NT2/D1 (cell line): ENCODE measurements at regions not wholly inside any gene's neighbourhood (a gene's known extent, or its start where the extent isn't known, plus 50 kb on each side); places are given as distances from the start of the nearest gene placed in this dataset.

ENCODE experiments used
- SUZ12 ChIP-seq: IDR thresholded peaks from 2 replicates; pipeline ENCODE4 v1.6.1; 2011; ENCODE audit not compliant: insufficient read length, insufficient read depth; ENCODE audit errors: extremely low read depth
- YY1 ChIP-seq: IDR thresholded peaks from 2 replicates; pipeline ENCODE4 v1.6.1; 2011; ENCODE audit not compliant: insufficient read length, insufficient read depth
- ZNF274 ChIP-seq: IDR thresholded peaks from 2 replicates; pipeline ENCODE4 v1.6.1; 2011; ENCODE audit warnings: mild to moderate bottlenecking, low read depth, low read length

DNA sequence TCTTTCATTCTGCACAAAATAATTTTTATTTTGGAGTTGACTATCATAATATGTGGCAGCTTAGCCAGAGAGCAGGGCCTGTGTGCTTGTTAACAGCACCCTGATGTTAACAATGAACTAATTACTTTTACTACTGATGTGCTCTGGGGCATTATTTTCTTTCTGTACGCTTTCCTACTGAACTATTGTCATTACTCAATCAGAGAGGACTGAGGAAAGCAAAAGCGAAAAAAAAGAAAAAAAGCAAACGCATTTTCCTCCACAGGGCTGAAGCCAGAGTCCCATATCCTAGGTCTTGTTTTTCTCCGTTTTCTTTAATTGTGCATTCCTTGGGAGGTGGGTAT is 221.2 kb downstream of the TTLL7 start:
- TF ChIP-seq YY1 (no peak), ZNF274 (no peak), SUZ12 (no peak)
